ENCODE measurements at regions not wholly inside any gene's neighbourhood (a gene's known extent, or its start where the extent isn't known, plus 50 kb on each side); places are given as distances from the start of the nearest gene placed in this dataset.

DNA sequence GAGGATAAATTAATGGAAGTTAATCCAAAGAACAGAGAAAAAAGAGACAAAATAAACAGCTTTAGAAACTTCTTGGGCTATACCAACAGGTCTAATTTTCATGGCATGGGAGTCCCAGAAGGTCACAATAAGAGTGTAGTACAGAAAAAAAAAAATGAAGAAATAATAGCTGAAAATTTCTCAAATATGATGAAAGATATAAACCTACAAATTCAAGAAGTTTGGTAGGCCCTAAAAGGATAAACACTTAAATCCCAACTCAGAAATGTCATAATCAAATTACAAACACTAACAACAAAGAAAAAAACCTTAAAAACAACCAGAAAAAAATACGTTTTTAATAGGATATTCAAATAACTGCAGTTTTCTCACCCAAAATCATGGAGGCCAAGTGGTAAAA, 229.3 kb upstream of the ZEB2 start:
- peaks cover 11 to 35% of the 10 kb centered on the region in 2 donors for H3K9me3 ChIP-seq
- DNase-seq (ENCODE audit: low spot score in 2 of 2) = no peak
- TF ChIP-seq, protein P1, sequence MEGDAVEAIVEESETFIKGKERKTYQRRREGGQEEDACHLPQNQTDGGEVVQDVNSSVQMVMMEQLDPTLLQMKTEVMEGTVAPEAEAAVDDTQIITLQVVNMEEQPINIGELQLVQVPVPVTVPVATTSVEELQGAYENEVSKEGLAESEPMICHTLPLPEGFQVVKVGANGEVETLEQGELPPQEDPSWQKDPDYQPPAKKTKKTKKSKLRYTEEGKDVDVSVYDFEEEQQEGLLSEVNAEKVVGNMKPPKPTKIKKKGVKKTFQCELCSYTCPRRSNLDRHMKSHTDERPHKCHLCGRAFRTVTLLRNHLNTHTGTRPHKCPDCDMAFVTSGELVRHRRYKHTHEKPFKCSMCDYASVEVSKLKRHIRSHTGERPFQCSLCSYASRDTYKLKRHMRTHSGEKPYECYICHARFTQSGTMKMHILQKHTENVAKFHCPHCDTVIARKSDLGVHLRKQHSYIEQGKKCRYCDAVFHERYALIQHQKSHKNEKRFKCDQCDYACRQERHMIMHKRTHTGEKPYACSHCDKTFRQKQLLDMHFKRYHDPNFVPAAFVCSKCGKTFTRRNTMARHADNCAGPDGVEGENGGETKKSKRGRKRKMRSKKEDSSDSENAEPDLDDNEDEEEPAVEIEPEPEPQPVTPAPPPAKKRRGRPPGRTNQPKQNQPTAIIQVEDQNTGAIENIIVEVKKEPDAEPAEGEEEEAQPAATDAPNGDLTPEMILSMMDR (IDR thresholded peaks at IDR 0.05) = no peak
- TF ChIP-seq POLR2AphosphoS5 (IDR thresholded peaks at IDR 0.05) = no peak
- no peak for TF ChIP-seq POLR2A (IDR thresholded peaks at IDR 0.05)
- no peaks in the 10 kb centered on the region for H3K27me3 ChIP-seq
- H3K4me3 ChIP-seq = no peak overlapping the region
- H3K36me3 ChIP-seq = no peaks in the 10 kb centered on the region
- intact Hi-C loops (cut with DNase I; ENCODE audit: low total_unique reads) = no loop called here
- no peak overlapping the region for H3K27ac ChIP-seq
- no peaks in the 10 kb centered on the region for H3K4me1 ChIP-seq

DNA sequence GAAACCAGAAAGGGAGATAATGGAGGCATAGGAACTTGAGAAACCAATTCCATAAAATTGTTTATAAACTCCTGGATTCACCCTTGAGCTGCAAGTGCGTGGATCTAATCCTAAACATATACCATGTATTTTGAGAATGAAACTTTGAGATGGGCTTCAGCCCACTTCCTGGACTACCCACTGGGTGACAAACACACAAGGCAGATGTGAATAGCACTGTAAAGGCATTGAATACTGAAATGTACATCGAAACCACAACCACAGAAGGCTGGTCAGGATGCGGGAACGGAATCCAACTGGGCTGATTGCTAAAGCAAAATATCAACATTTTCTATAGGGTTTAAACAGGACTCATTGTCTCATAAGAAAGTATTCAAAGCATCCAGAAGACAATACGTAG, 228.5 kb upstream of the ZEB2 start:
- no peaks in the 10 kb centered on the region for H3K27me3 ChIP-seq
- no peak overlapping the region for H3K4me3 ChIP-seq
- peaks cover 11 to 35% of the 10 kb centered on the region in 2 donors for H3K9me3 ChIP-seq
- H3K36me3 ChIP-seq = no peaks in the 10 kb centered on the region
- TF ChIP-seq POLR2AphosphoS5 (IDR thresholded peaks at IDR 0.05) (no peak), POLR2A (IDR thresholded peaks at IDR 0.05) (no peak)
- TF ChIP-seq, protein P1 (IDR thresholded peaks at IDR 0.05) = no peak
- no peak for DNase-seq (ENCODE audit: low spot score in 2 of 2)
- H3K27ac ChIP-seq = no peak overlapping the region
- intact Hi-C loops (cut with DNase I; ENCODE audit: low total_unique reads) = no loop called here
- no peaks in the 10 kb centered on the region for H3K4me1 ChIP-seq

DNA sequence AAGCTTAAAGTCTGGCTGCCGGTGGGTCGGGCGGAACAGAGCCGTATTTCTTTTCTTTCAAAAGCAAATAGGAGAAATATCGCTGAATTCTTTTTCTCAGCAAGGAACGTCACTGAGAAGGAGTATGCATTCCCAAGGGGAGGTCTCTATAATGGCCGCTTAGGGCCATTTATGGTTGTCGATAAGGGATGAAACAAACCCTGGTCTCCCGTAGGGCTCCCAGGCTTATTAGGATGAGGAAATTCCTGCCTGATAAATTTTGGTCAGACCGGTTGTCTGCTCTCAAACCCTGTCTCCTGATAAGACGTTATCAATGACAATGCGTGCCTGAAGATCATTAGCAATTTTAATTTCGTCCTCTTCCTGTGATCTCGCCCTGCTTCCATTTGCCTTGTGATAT, 227.7 kb upstream of the ZEB2 start:
- TF ChIP-seq, protein P1 (IDR thresholded peaks at IDR 0.05) = no peak
- TF ChIP-seq POLR2A (IDR thresholded peaks at IDR 0.05) = no peak
- TF ChIP-seq POLR2AphosphoS5 (IDR thresholded peaks at IDR 0.05) = no peak
- no peaks in the 10 kb centered on the region for H3K4me1 ChIP-seq
- no peaks in the 10 kb centered on the region for H3K36me3 ChIP-seq
- H3K27ac ChIP-seq = no peak overlapping the region
- H3K4me3 ChIP-seq = no peak overlapping the region
- H3K9me3 ChIP-seq = peaks cover 11 to 35% of the 10 kb centered on the region in 2 donors
- H3K27me3 ChIP-seq = no peaks in the 10 kb centered on the region
- no peak for DNase-seq (ENCODE audit: low spot score in 2 of 2)
- intact Hi-C loops (cut with DNase I; ENCODE audit: low total_unique reads) = no loop called here

DNA sequence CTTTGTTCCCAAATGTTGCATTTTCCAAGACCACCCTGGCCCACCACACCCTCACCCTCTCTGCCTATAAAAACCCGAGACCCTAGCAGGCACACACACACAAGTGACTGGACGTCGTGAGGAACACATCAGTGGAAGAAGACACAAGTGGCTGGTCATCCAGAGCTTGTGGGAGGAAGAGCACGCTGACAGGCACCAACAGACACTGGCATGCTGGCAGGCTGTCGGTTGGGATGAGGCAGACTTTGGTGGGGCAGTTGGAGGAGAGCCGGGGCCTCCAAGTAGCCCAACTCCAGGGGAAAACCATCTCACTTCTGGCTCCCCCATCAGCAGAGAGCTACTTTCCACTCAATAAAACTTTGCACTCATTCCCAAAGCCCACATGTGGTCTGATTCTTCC, 225.5 kb upstream of the ZEB2 start:
- intact Hi-C loops (cut with DNase I; ENCODE audit: low total_unique reads) = no loop called here
- TF ChIP-seq POLR2A (IDR thresholded peaks at IDR 0.05) (no peak), POLR2AphosphoS5 (IDR thresholded peaks at IDR 0.05) (no peak)
- TF ChIP-seq, protein P1 (IDR thresholded peaks at IDR 0.05) = no peak
- Histone ChIP-seq H3K36me3 (no peaks in the 10 kb centered on the region), H3K9me3 (peaks cover 11 to 33% of the 10 kb centered on the region in 2 donors), H3K4me3 (no peak overlapping the region), H3K27me3 (no peaks in the 10 kb centered on the region), H3K27ac (no peak overlapping the region), H3K4me1 (no peaks in the 10 kb centered on the region)
- no peak for DNase-seq (ENCODE audit: low spot score in 2 of 2)

DNA sequence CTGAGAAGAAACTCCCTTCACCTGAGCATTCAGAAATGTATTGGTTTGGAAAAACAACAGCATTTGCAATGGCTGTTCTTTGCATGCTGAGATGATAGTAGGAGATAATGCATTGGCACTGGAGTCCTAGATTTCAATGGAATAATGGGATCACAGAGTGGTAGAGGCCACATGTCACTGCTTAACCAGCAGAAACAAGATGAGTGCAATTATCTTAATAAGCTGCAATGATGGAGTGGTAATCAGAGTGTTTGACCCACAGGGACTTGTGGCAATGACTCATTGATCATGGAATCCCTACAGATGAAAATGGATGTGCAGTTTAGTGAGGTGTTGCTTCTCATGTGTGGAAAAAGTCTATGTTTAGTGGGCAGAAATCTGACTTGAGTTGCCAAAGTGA, 218.8 kb upstream of the ZEB2 start:
- H3K4me1 ChIP-seq = no peaks in the 10 kb centered on the region
- no peak for DNase-seq (ENCODE audit: low spot score in 2 of 2)
- peaks cover 0 to 10% of the 10 kb centered on the region in 2 donors for H3K9me3 ChIP-seq
- H3K36me3 ChIP-seq = no peaks in the 10 kb centered on the region
- no peaks in the 10 kb centered on the region for H3K27me3 ChIP-seq
- no peak overlapping the region for H3K27ac ChIP-seq
- no peak overlapping the region for H3K4me3 ChIP-seq
- intact Hi-C loops (cut with DNase I; ENCODE audit: low total_unique reads) = no loop called here
- TF ChIP-seq POLR2A (IDR thresholded peaks at IDR 0.05) (no peak), POLR2AphosphoS5 (IDR thresholded peaks at IDR 0.05) (no peak)
- TF ChIP-seq, protein P1 (IDR thresholded peaks at IDR 0.05) = no peak
